ENCODE measurements at regions not wholly inside any gene's neighbourhood (a gene's known extent, or its start where the extent isn't known, plus 50 kb on each side); places are given as distances from the start of the nearest gene placed in this dataset.
"Not testable (repeated sequence)": the region's sequence is repeated elsewhere in the genome, so short reads cannot be mapped to it uniquely, and the experiment has no call there.

- H3K18ac ChIP-seq (ENCODE audit: low read depth, low read length): no peak overlapping the region
- dilution Hi-C loops (cut with HindIII; ENCODE audit: low sequenced_read_pairs, unreplicated experiment) (no loop called here), intact Hi-C loops (cut with micrococcal nuclease) (no loop called here), in situ Hi-C loops (cut with MboI; ENCODE audit: low sequenced_read_pairs) (no loop called here)
- H2AK5ac ChIP-seq (ENCODE audit: low read depth, low read length): no peak overlapping the region
- no peak overlapping the region for H3K4ac ChIP-seq (ENCODE audit: low read depth, low read length)
- H3K56ac ChIP-seq (ENCODE audit: extremely low read depth, insufficient read depth, low read length): no peak overlapping the region
- no peak overlapping the region for H2BK5ac ChIP-seq (ENCODE audit: low read depth, low read length, poor library complexity, severe bottlenecking)
- no peak overlapping the region for H3K23ac ChIP-seq (ENCODE audit: low read depth, low read length)
- no peak overlapping the region for H4K91ac ChIP-seq (ENCODE audit: insufficient read depth, low read depth, low read length)
- H3K9me1 ChIP-seq (ENCODE audit: insufficient read depth, low read length): no peaks in the 10 kb centered on the region
- no peaks in the 10 kb centered on the region for H3K27me3 ChIP-seq (ENCODE audit: control insufficient read depth, insufficient read depth, low read length)
- H2BK20ac ChIP-seq (ENCODE audit: low read depth, low read length): no peak overlapping the region
- TF ChIP-seq MXI1 (IDR thresholded peaks at IDR 0.05; ENCODE audit: borderline replicate concordance, low read depth, low read length) (no peak), MAZ (IDR thresholded peaks at IDR 0.05; ENCODE audit: borderline replicate concordance, low read depth, low read length) (no peak), CHD1 (IDR thresholded peaks at IDR 0.05; ENCODE audit: low read depth, low read length) (no peak), FOS (IDR thresholded peaks at IDR 0.05; ENCODE audit: low read depth, low read length) (no peak), CTCF (conservative IDR thresholded peaks at IDR 0.05; ENCODE audit: low read depth, low read length) (no peak)
- H2AFZ ChIP-seq (replicated peaks; ENCODE audit: low read length, poor library complexity): no peak overlapping the region
- no peak overlapping the region for H3K4me2 ChIP-seq (ENCODE audit: low read depth, low read length)
- DNase-seq (no peak), ATAC-seq (ENCODE audit: low read depth) (no peak)
- H2AK9ac ChIP-seq (replicated peaks; ENCODE audit: low read depth, low read length, poor library complexity): no peak overlapping the region
- H4K8ac ChIP-seq (ENCODE audit: low read depth in 2 of 2, low read length in 2 of 2): no peak overlapping the region
- no peaks in the 10 kb centered on the region for H4K20me1 ChIP-seq (ENCODE audit: insufficient read depth, low read length)
- no peak overlapping the region for H3K4me3 ChIP-seq (ENCODE audit: insufficient read depth, low read depth, low read length)
- no peak overlapping the region for H2BK15ac ChIP-seq (ENCODE audit: low read depth, low read length)
- BruUV-seq (replicated peaks): no TSS peak
- H3K4me1 ChIP-seq (ENCODE audit: control insufficient read depth, insufficient read depth, low read length): peaks cover 5% of the 10 kb centered on the region; the same call in 1 of the 2 replicates
- ChIA-PET POLR2A (ENCODE audit: unreplicated experiment) (no interaction called here), CTCF (interaction anchor here (1.3 kb wide), 1 partner anchor 19 kb away, joined by 4 read pairs; no protein-coding TSS in a partner anchor)
- no CpG with 5 or more reads among the region's 6 CpGs for WGBS, 2 experiments (ENCODE audit: extremely low coverage in 2 of 2, insufficient read length in 1 of 2)
- no peak overlapping the region for H4K5ac ChIP-seq (ENCODE audit: low read depth, low read length)
- no peak overlapping the region for H3K14ac ChIP-seq (replicated peaks; ENCODE audit: low read depth, low read length)
- no peaks in the 10 kb centered on the region for H3K9me3 ChIP-seq (ENCODE audit: control insufficient read depth, insufficient read depth, low read length)
- no peak overlapping the region for H3K27ac ChIP-seq (ENCODE audit: insufficient read depth, low read length)
- no peak overlapping the region for H2BK120ac ChIP-seq (ENCODE audit: low read depth, low read length)
- H3K36me3 ChIP-seq (ENCODE audit: control insufficient read depth, insufficient read depth, low read length): no peaks in the 10 kb centered on the region
- no peaks in the 10 kb centered on the region for H3K79me1 ChIP-seq (ENCODE audit: low read depth in 1 of 2, low read length in 2 of 2)
- H3K9ac ChIP-seq (ENCODE audit: low read depth, low read length): no peak overlapping the region
Observed at GRCh38 chr10:109308971-109309370, 614.3 kb downstream of the XPNPEP1 start.

- H3K27me3 ChIP-seq (ENCODE audit: control insufficient read depth, insufficient read depth, low read length); H3K23ac ChIP-seq (ENCODE audit: low read depth, low read length); POLR2A ChIA-PET (ENCODE audit: unreplicated experiment); BruUV-seq (replicated peaks); ATAC-seq (ENCODE audit: low read depth); H2AK9ac ChIP-seq (replicated peaks; ENCODE audit: low read depth, low read length, poor library complexity); H2BK15ac ChIP-seq (ENCODE audit: low read depth, low read length); H4K91ac ChIP-seq (ENCODE audit: insufficient read depth, low read depth, low read length); H4K20me1 ChIP-seq (ENCODE audit: insufficient read depth, low read length); H3K4me3 ChIP-seq (ENCODE audit: insufficient read depth, low read depth, low read length); H3K4ac ChIP-seq (ENCODE audit: low read depth, low read length); H2AK5ac ChIP-seq (ENCODE audit: low read depth, low read length); H2BK5ac ChIP-seq (ENCODE audit: low read depth, low read length, poor library complexity, severe bottlenecking); H3K36me3 ChIP-seq (ENCODE audit: control insufficient read depth, insufficient read depth, low read length); H2AFZ ChIP-seq (replicated peaks; ENCODE audit: low read length, poor library complexity); H3K9me1 ChIP-seq (ENCODE audit: insufficient read depth, low read length); H3K79me1 ChIP-seq (ENCODE audit: low read depth in 1 of 2, low read length in 2 of 2); H3K56ac ChIP-seq (ENCODE audit: extremely low read depth, insufficient read depth, low read length); H2BK120ac ChIP-seq (ENCODE audit: low read depth, low read length); H3K9me3 ChIP-seq (ENCODE audit: control insufficient read depth, insufficient read depth, low read length); H3K18ac ChIP-seq (ENCODE audit: low read depth, low read length); H3K27ac ChIP-seq (ENCODE audit: insufficient read depth, low read length); H3K4me1 ChIP-seq (ENCODE audit: control insufficient read depth, insufficient read depth, low read length); DNase-seq; H3K14ac ChIP-seq (replicated peaks; ENCODE audit: low read depth, low read length); in situ Hi-C loops (cut with MboI; ENCODE audit: low sequenced_read_pairs); CTCF ChIA-PET; H2BK20ac ChIP-seq (ENCODE audit: low read depth, low read length); intact Hi-C loops (cut with micrococcal nuclease); H3K9ac ChIP-seq (ENCODE audit: low read depth, low read length); H4K5ac ChIP-seq (ENCODE audit: low read depth, low read length); dilution Hi-C loops (cut with HindIII; ENCODE audit: low sequenced_read_pairs, unreplicated experiment): not testable (repeated sequence)
- Histone ChIP-seq H4K8ac (ENCODE audit: low read depth in 2 of 2, low read length in 2 of 2) (peak overlapping the region in 1 of 2 experiments; percentile 64; a peak in 2 of 4 replicates), H3K4me2 (ENCODE audit: low read depth, low read length) (peak overlapping the region; percentile 50; the same call in 1 of the 2 replicates)
- WGBS, 2 experiments (ENCODE audit: extremely low coverage in 2 of 2, insufficient read length in 1 of 2): 70% methylated on average over 2 of the region's 5 CpGs; no CpG with 5 or more reads in 1 of the 2 experiments
Observed at GRCh38 chr10:109307102-109307501, 616.2 kb downstream of the XPNPEP1 start.

Measured in IMR-90 (cell line).